ENCODE measurements at regions not wholly inside any gene's neighbourhood (a gene's known extent, or its start where the extent isn't known, plus 50 kb on each side); places are given as distances from the start of the nearest gene placed in this dataset.
A peak's percentile ranks its signal among the peaks of the same experiment; 100 is the strongest.
"Not testable (repeated sequence)": the region's sequence is repeated elsewhere in the genome, so short reads cannot be mapped to it uniquely, and the experiment has no call there.

DNA sequence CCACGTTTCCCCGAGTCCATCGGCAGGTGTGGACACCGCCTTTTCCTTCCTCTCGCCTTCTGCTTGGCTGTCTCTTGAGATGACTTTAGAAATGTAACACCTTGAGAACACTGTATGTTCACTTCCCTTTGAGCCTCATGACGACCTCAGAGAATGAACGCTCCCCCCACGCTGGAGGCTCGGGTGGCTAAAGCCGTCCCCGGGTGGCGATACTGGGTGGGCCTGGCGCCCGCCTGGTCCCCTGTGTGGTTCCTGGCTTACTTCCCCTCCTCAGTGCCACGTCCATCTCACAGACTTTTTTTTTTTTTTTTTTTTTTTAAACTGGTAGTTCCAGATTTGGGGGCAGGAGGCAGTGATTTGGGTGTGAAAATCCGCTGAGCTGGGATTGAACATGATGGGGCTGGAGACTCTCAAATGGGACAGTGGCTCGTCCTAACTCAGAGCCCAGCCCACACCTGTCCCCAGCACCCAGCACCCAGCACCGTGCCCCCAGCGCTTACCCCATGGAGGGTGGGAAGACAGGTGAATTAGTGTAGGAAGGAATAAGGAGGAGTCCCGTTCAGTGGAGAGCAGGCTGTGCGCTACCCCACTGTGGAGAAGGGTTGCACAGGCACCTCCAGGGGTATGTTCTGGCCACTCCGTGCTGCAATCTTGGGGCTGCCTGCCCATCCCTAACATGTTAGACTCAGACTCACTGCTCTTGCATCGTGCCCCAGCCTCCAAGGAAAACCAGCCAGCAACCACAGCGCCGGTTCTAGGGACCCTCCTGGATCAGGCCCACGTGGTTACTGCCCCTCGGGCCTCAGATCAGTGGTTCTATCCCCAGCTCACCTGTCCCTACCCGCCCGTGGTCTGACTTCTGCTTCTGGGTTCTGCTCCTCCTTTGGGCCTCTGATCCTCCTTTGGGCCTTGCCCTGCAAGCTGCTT lies 174.0 kb downstream of the ASB1 start:
- DNase-seq: no peak

DNA sequence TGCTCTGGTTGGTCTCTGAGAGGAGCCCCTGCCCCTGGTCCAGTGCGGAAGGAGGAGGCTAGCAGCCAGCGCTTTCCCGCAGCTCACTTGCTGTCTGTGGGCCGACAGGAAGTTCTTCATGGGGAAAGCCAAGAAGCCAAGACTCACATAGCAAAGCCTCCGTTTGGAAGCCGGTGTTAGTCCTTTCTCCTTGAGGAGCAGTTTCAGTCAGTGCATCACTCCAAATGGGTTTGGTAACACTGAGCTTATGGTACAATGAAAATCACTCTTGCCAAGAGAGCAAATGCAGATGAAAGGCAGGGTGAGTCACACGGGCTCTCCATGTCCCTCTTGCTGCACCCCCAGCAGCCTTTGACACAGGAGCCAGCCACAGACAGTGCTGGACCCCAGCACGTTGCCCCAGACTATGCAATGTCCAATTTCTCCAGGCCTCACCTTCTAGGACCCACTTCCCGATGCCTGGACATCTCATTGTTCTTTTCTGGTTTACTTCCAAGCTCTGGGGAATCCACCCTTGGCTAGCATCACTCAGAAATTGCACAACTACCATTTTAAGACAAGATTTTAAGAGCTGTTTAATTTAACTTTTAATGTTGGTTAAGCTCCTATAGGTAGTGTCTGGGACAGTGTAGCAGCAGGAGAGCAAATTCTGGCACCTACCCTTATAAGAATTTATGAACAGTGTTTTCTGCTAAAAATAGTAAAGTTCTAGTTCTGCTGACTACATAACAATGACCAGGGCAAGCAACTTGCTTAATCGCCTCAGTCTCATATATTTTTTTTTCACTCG lies 174.9 kb downstream of the ASB1 start:
- DNase-seq: no peak

DNA sequence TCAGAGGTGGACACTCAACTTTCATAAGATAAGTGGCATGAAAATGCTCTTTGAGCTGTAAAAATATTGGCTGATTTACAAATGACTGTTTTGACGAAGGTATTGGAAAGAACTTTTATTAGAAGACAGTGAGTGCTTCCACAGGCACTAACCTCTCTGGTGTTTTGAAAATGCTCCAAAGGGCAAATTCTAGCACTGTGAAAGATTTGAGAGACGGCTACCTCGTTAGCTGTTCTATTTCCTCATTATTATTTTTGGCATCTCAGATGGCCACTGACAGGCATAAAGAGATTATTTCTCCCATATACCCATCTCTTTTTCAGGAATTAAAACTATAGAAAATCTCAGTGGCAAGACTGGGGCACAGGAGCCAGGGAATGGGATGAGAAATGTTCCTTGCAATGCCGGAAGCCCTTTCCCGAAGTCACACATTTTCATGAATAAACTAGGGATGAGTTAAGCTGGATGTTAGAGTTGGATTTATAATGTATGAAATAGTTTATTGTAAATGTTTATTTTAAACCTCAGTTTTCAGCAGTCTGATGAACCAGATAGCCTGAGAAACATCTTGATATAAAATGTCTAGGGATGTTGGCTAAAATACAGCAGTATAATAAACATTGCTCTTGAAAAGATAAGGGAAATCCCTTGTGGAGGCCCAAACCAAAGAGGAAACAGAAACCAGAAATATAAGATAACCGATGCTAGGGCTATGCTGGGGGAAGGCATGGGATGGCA lies 175.7 kb downstream of the ASB1 start:
- DNase-seq: no peak

DNA sequence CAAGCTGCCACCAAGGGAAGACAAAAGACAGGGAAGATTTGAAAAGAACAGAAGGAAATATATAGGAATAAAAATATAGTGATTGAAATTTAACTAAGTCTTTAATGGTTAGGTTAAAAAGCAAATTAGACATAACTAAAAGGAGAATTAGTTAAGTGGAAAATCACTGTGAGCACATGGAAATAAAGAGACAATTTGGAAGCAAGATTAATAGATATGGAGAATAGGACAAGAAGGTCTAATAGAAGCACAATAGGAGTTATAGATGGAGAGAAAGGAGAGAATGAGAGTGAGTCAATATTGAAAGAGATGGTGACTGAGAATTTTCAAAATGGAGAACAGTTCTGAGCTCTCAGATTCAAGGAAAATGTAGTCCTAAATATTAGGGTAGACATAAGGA lies 176.9 kb downstream of the ASB1 start:
- no peak for DNase-seq

DNA sequence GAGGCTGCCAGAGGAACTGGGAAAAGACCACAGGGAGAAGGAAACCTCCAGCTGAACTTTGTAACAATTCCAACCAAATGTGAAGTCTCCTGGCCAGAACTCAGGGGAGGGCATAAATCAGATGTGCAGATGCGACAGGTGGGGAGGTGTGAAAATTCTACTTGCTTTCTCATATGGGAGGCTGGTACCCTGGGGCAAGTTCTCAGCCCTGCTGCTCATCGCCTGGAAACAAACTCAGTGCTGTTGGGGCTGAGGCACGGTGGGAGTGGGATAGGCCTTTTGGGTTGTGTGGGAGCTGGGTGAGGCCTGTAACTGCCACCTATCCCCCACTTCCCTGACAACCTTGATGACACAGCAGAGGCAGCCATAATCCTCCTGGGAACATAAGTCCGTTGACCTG lies 179.6 kb downstream of the ASB1 start:
- DNase-seq: no peak

DNA sequence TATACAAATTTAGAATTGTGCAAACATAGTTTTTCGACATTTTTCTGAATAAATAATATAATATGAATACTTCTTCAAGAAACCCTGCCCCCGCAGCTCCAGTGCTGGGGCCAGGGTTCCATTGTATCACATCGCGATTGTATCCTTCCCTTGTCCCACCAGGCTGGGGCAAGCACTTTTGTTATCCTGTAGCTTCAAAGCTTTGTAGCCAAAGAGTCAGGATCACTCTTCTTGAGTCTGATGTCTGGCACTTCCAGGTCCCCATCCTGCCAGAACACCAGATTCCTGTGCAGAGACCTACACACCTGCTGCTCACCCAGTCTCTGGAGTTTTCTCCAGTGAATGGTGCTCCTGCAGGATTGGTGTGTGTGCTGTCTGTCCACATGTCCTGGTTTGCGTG lies 186.9 kb downstream of the ASB1 start:
- no peak for DNase-seq

DNA sequence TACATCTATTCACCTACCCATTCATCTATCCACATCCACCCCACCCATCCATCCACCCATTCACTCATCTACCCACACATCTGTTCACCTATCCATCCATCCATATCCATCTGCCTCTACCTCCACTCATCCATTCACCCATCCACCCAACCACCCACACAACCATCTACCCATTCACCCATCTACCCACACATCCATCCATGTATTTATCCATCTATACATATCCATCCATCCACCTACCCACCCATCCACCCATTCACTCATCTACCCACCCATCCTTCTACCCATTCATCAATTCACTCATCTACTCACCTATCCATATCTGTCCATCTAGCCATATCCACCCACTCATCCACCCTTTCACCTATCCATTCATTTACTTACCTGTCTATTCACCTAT lies 187.6 kb downstream of the ASB1 start:
- no peak for DNase-seq

DNA sequence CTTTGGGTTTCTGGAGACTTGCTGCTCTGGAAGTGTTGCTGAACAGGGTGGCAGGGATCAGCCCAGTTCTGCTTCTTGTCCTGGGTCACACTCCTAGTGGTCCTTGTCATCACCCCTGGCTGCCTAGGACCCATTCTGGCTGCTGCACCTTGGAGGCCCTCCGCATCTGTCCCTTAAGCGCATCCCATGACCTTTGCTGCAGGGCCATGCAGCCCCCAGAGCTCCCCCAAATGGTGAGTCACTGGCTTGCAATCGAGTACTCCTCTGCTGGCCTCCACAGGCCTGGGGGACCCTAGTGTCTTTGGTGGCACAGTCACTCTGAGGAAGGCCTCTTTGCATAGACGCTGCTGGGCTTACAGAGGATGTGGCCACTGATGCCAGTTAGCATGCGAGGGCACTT lies 188.5 kb downstream of the ASB1 start:
- no peak for DNase-seq

DNA sequence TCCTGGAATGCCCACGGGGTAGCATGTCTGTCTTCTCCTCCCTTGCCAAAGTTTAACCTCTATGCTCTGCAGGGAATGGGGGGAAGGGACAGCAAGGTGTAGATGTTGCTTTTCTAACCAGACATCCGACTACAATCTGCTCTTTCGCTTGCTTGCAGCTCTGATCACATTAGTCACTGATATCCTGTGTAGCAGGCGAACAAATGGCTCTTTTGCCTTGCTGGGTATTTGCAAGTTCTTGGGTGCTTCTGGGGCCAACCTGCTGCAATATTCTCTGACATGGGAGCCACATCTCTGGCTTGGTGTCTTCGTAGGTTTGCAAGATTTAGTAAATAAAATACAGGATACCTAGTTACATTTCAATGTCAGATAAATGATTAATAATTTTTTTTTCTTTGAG lies 190.0 kb downstream of the ASB1 start:
- no peak for DNase-seq

DNA sequence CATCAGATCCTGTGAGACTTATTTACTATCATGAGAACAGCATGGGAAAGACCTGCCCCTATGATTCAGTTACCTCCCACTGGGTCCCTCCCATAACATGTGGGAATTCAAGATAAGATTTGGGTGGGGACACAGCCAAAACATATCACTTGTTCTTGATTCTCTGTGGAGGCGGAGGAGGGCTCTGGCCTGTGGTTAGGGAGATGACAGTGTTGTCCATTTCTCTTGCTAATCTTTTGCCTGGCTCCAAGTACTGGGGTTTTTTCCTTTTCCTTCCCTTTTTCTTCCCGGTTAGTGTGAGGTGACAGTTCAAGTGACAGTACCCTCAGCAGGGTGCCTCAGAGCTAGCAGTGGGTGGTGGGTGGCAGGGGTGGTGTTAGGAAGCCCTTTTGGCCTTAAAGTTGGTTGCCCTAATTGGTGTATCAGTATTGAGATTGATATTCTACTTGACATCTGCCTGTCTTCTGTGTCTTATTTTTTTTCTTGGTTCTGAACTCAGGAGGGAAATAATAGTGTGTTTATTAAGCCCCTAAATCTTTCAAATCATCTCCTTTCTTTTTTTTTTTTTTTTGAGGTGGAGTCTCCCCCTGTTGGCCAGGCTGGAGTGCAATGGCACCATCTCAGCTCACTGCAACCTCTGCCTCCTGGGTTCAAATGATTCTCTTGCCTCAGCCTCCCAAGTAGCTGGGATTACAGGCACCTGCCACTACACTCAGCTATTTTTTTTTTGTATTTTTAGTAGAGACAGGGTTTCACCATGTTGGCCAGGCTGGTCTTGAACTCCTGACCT lies 192.0 kb downstream of the ASB1 start:
- DNase-seq: not testable (repeated sequence)

DNA sequence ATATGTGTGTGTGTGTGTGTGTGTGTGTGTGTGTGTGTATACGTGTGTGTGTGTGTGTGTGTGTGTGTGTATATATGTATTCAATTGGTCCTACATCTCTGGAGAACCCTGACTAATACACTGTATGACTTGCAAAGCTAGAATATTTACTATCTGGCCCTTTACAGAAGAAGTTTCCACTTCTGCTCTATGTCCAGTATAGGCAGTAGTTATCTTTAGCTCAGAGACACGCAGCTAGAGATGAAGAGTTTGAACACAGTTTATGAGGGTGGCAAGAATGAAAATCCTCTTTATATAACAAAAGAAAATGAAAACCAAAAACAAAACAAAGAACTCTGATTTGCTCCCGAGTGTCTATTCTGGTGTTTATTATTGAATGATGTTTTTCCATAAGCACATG lies 201.2 kb downstream of the ASB1 start:
- DNase-seq: no peak

DNA sequence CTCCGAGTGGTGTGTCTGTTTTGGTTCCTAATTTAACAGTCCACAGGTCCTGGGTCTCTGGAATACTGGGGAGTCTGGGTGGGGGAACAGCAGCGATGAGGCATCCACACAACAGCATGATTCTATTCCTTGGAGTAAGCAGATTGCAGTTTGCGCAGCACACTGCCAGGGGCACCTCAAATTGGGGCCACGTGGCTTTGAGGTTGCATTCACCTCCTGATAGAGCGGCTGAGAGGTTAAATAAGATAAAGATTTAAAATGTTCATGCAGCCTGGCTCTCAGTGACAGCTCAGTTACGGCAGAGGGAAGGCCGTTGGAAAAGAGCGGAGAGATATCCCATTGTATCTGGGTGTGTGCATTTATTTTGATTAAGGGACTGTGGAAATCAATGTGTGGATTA lies 202.3 kb downstream of the ASB1 start:
- no peak for DNase-seq

DNA sequence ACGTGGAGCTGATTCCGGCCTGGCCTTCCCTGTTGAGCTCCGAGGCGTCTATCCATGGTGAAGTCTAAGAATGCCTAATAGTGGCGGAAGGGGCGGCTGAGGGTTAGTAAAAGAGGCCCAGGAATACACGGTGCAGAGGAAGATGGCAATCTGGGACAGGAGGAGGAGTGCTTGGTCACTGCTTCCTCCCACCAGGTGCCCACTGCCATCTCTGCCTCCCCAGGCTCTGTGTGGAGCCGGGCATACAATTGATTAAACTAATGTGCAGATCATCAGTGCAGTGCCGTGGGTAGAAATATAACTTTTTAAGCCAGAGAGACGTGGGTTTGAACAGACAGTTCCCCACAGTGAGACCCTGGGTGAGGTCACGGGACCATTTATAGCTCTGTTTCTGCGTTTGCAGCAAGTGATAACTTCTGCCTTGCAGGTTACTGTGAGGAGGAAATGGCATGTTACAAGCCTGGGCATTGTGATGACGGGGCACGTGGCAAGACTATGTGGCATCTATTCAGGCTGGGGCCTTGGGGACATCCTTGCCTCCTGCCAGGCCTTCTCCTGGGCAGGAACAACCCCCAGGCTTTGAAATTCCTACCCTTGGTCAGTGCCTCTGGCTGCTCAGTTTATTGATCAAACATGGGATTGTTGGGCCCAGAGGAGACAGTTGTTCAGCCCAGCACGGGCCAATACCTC lies 204.9 kb downstream of the ASB1 start:
- DNase-seq: no peak

DNA sequence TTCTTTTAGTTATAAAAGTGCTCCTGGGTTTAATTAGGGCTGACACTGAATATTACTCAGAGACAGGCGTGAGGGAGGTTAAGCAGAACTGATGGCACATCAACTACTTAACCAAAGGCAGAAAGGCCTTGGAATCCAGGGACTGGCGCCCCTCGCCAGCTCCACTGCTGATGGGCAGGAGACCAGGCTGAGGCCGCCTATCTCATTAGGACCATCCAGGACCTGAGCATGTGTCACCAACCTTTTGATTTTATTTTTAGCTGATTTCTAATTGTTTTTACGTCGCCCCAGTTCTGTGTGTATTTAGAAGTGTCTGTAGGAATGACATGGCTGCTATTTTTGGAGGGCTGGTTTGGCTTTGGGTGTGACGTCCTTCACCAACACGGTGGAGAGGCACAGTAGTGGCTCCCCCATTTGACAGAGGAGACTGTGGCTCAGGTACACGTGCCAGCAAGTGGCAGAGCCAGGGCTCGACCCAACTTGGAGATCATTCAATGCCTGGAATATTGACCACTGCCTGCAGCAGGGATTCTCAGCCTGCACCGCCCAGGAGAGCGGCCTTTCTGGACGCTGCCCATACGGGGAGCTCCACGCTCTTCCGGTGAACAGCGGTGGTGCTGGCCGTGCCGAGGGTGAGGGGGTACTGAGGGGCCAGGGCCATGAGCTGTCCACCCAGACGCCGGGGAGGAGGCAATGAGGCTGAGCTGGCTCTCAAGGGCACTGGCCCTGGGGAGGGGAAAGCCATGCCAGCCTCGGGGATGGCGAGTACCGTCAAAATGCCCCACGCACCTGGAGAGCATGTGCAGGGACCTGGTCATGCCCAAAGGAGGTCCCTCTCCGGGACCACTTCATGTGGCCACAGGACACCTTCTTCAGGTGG lies 205.7 kb downstream of the ASB1 start:
- DNase-seq: no peak

DNA sequence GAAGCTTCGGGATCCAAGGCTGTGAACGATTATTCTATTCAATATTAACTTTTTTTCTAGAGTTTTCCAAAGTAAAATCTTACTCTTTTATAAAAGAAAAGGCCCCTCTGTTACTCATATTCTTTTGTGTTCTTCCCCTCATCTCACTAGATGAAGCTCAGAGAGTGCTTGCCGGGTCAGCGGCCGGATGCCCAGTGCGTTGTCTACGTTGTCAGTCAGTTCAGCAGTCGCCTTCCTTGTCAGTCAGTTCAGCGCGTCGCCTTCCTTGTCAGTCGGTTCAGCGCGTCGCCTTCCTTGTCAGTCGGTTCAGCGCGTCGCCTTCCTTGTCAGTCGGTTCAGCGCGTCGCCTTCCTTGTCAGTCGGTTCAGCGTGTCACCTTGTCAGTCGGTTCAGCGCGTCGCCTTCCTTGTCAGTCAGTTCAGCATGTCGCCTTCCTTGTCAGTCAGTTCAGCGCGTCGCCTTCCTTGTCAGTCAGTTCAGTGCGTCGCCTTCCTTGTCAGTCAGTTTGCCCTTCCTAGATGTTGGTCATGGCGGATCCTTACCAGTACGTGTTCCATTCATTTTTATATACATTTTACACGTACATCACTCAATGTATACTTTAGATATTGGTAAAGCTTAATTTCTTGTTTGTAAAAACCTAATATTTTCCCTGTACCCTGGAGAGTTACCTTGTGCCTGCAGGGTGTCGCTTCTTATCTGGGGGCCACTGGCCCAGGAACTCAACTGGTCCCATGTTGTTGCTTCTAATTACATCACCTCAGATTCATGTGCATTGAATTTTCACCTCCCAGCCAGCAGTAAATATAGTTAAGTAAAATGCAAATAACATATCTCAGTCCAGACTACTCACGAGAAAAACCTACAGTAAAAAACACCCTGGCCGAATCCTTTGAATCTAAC lies 206.9 kb downstream of the ASB1 start:
- no peak for DNase-seq

DNA sequence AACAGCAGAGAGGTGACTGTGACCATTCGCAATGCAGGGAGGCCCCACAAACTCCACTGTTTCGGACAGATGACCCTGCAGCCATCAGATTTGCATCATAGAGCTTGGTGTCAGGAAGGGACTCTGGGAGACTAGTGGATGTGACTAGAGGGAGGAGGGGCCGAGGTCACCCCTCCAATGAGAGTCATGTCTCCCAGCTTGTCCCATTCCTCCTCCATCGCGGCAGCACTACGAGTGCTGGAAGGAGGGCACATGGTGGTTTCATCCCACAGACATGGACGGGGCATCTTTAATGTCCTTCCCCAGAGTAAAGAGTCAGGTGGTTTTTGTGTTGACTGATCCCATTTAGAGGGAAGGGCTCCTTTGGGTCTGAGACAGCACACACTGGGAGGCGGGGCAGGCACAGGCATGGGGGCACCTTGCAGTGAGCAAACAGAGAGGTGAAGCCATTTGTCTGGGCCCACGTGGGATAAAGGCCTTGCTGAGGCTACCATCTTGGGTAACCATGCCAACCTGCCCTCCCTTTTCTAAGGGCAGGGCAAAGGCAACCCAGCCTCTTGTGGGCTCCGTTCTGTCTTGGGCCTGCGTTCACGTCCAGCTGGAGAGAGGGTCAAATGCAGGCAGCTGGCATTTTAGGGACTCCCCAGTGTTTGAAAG lies 208.1 kb downstream of the ASB1 start:
- peak; percentile 3 for DNase-seq

DNA sequence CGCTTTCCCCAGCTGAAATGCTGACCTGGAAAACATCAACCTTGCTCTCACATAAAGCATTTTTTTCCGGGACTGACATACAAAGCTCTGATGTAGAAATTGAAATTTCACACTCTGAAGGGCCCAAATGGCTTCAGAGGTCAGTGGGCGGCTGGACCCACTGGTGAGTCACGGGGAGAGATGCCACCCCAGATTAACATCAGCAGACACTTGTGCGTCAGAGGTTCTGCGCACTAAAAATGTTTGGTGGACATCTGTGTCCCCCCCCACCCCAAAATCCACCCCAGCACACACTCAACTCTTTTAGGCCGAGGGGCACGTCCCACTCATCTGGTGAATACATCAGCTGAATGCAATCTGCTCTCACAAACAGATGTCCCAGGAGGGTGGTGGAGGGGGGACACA lies 208.9 kb downstream of the ASB1 start:
- DNase-seq: no peak

DNA sequence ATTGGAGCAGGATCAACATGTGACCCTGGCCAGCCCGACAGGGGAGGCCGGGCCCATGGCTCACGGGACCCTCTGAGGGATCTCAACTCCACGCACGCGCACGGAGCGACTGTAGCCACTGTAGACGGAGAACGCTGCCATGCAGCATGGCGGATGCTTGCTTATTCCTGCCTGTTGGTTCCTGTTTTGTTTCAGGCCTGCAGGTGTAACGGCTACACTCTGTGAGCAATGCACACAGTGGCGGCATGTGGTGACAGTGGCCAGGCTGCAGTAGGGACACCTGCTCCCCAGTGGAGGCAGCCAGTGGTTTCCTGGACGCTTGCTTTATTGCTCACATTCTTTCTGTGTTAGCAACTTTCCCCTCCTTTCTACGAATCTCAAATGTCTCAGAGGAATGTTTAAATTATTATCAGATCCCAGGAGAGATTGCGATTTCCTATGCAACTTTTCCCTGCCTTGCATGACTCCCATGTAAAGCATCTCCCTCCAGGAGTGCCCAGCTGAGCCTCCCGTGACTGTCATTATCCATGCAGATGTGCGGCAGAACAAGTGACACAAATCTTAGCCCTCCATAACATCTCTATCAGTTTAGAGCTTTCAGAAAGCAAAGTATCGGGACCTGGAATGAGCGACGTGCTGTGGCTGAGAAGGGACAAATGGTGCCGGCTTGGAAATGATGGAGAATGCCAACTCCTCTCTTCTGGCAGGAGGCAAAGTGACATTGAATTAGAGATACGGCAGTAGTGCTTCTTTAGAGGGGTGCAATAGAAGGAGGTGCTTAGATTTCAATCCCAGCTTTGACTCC lies 209.7 kb downstream of the ASB1 start:
- DNase-seq: no peak

Data from NCI-H69 (cell line).